Choroid plexus epithelial cell (primary cell): ENCODE measurements at regions not wholly inside any gene's neighbourhood (a gene's known extent, or its start where the extent isn't known, plus 50 kb on each side); places are given as distances from the start of the nearest gene placed in this dataset.
A peak's percentile ranks its signal among the peaks of the same experiment; 100 is the strongest.

Experiments
- DNase-seq: peaks from one replicate; pipeline ENCODE4 v3.0.0-alpha.2; 2010; ENCODE audit warnings: low read depth
- H3K4me3 ChIP-seq: 2 replicates; pipeline ENCODE4 v1.5.1; 2011; ENCODE audit warnings: low read depth, mild to moderate bottlenecking, control low read depth, low read length, moderate library complexity
- TF ChIP-seq, protein P1 (sequence below): conservative IDR thresholded peaks from 2 replicates; pipeline ENCODE4 v1.5.1; 2011; ENCODE audit warnings: low read depth, mild to moderate bottlenecking, control low read depth, inconsistent platforms, low read length, moderate library complexity

DNA sequence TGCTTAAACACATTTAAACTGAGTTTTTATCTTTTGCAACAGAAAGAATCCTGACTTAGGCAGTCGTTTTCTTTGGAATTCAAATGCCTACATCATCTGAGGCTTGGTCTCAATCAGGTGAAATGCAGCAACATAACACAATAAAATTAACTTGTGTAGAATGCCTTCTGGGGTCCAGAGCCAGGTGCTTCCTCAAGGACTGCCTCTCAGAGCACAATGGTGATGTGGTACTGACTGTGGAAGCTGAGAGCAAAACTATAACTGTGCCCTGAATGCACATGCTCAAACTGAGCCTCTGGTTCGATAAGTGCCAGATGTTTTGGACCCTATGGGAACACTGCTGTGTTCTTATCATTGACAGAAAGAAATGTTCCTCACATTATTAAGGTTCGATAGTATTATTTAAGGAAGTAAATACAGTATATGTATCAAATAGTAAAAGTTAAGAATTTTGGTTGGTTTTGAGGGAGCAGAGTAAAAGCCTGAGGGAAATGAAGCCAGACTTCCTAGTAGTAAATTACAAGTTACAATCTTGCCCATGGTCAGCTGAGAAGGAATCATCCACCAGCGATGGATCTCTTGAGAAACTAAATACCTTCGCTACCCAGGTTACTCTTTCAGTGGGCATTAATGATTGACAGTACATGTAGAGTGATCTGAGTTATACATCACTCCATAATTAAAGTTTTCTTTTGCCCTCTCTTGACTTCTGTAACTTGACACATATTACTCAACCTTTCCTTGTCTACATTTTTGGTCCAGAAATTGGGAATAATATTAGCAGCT lies 122.9 kb upstream of the ATP2B1 start:
- DNase-seq, result no peak
- TF ChIP-seq, protein P1, sequence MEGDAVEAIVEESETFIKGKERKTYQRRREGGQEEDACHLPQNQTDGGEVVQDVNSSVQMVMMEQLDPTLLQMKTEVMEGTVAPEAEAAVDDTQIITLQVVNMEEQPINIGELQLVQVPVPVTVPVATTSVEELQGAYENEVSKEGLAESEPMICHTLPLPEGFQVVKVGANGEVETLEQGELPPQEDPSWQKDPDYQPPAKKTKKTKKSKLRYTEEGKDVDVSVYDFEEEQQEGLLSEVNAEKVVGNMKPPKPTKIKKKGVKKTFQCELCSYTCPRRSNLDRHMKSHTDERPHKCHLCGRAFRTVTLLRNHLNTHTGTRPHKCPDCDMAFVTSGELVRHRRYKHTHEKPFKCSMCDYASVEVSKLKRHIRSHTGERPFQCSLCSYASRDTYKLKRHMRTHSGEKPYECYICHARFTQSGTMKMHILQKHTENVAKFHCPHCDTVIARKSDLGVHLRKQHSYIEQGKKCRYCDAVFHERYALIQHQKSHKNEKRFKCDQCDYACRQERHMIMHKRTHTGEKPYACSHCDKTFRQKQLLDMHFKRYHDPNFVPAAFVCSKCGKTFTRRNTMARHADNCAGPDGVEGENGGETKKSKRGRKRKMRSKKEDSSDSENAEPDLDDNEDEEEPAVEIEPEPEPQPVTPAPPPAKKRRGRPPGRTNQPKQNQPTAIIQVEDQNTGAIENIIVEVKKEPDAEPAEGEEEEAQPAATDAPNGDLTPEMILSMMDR, result no peak

DNA sequence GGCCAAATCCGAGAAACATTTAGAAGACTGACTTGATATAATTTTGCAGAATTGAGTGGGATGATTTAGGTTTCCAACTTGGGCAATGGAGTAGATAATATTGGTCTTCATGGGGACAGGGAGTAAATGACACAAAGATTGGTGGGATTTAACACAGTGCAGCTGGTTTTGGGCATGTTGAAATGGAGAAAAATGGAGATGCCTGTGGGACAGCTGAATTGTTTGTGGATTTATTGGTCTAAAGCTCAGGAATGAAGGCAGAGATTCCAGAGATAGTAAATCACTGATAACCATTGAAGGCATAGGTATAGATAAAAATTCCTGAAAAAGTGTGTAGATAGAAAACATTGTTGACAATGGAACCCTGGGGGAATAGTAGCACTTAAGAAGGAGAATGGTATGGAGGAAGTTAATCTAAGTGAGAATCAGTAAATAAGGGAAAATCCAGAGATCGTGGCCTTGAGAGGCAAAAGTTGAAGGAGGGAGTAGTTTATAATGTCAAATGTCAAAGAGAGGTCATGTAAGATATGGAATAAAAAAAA lies 120.9 kb upstream of the ATP2B1 start:
- TF ChIP-seq, protein P1, result no peak
- DNase-seq, result no peak
- no peak overlapping the region for H3K4me3 ChIP-seq

More for the DNA sequence above, 122.9 kb upstream of the ATP2B1 start:
- H3K4me3 ChIP-seq, result no peak overlapping the region

DNA sequence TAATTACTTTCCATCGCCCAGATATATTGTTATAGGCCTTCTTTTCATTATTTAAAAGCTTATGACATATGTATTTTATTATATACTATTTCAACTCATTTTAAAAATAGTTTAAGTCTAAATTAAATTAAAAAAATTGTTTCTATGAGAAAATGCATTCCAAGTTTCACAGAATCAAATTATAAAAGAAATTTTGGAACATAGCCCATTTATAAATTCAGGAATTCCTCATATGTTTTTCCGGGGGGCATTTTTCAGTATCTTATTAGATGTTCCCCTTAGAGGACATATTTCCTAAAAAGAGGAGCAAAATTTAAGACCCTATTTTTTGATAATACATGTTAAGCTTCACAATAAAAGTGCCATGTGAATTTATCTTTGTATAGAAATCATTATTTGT lies 119.9 kb upstream of the ATP2B1 start:
- TF ChIP-seq, protein P1, result no peak
- no peak for DNase-seq
- no peak overlapping the region for H3K4me3 ChIP-seq

GRCh38 chr12:89827592-89827991 lies 119.0 kb upstream of the ATP2B1 start:
- H3K4me3 ChIP-seq, result no peak overlapping the region
- TF ChIP-seq, protein P1, result no peak

DNA sequence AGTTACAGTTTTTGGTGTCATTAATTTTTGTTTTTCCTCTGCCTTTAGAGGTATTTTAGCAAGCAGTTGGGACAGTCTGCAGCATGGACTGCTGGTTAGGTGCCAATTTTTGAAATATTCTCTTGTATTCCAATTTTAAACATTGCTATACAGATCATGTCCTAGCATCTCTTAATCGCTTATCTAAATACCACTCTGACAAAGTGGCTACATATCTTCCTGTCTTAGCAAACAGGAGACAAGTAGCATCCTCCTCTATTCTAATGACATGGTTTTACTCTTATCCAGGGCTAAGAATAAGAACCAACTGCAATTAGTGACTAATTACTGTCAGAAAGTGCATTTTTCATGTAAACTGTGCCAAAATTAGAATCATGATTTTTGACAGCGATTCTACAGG lies 117.8 kb upstream of the ATP2B1 start:
- TF ChIP-seq, protein P1, result no peak
- H3K4me3 ChIP-seq, result no peak overlapping the region
- no peak for DNase-seq

More at GRCh38 chr12:89827592-89827991, 119.0 kb upstream of the ATP2B1 start:
- no peak for DNase-seq

DNA sequence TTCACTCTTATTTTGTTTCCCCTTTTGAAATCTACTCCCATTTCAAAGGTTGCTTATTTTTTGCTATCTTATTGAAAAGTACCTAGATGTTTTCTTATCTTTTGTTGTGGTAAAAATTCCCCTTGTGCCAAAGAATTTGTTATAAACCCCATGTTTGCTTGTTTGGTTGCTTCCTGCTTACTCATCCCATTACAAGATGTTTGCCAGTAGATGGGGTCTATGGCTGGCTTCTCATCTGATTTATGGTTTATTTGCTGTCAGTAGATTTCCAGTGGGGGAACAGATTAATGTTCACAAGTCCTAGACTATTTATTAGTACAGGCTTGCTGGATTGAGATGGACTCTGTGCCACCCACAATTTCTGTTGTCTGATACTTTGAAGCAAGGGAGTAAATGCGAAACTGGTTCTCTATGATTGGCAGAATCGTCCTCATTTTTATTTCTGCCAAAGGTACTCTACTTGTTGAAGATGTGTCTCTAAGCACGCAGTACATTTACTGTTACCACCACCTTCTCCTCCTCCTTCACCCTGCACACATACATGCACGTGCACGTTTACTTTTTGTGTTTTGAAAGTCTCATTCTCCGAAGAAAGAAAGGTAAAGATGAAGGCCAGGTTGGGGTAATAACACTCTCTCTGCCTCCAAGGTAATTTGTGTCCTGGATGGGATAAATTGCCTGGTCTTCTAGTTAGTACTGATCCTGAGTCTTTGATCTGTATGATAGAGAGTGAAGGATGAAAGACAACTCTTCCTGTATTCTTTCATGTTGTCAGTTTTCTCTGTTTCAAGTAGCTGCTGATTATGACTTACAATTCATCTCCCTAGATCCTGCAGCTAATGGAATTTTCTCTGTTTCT lies 117.2 kb upstream of the ATP2B1 start:
- TF ChIP-seq, protein P1, result no peak
- DNase-seq, result peak; percentile 39
- H3K4me3 ChIP-seq, result no peak overlapping the region
